Ectodermal cell (in vitro differentiated cells): ENCODE measurements at regions not wholly inside any gene's neighbourhood (a gene's known extent, or its start where the extent isn't known, plus 50 kb on each side); places are given as distances from the start of the nearest gene placed in this dataset.
"Not testable (repeated sequence)": the region's sequence is repeated elsewhere in the genome, so short reads cannot be mapped to it uniquely, and the experiment has no call there.

Experiments
- H3K27ac ChIP-seq: 2 replicates; pipeline ENCODE4 v1.7.0; 2013; ENCODE audit warnings: mild to moderate bottlenecking, low read depth, low read length; ENCODE audit not compliant: insufficient read depth, poor library complexity, severe bottlenecking
- H3K27me3 ChIP-seq: 2 replicates; pipeline ENCODE4 v1.7.0; 2013; ENCODE audit warnings: mild to moderate bottlenecking, low read length; ENCODE audit not compliant: insufficient read depth, control insufficient read depth, poor library complexity, severe bottlenecking
- H3K36me3 ChIP-seq: one replicate; pipeline ENCODE4 v1.7.0; 2013; ENCODE audit warnings: low read length; ENCODE audit not compliant: control insufficient read depth, insufficient read depth
- H3K4me1 ChIP-seq: one replicate; pipeline ENCODE4 v1.7.0; 2013; ENCODE audit warnings: low read length; ENCODE audit not compliant: control insufficient read depth, insufficient read depth
- H3K4me3 ChIP-seq: 2 replicates; pipeline ENCODE4 v1.7.0; 2013; ENCODE audit warnings: low read depth, low read length, control low read depth; ENCODE audit not compliant: insufficient read depth
- H3K9me3 ChIP-seq: 2 replicates; pipeline ENCODE4 v1.7.0; 2013; ENCODE audit warnings: mild to moderate bottlenecking, low read length, moderate library complexity; ENCODE audit not compliant: control insufficient read depth
- WGBS, 2 experiments: methylation state at CpG; one replicate each; pipeline ENCODE4 v1.1.7; 2013; ENCODE audit warnings: missing lambda C conversion rate in 2 of 2; 5-methylcytosine and 5-hydroxymethylcytosine counted together

DNA sequence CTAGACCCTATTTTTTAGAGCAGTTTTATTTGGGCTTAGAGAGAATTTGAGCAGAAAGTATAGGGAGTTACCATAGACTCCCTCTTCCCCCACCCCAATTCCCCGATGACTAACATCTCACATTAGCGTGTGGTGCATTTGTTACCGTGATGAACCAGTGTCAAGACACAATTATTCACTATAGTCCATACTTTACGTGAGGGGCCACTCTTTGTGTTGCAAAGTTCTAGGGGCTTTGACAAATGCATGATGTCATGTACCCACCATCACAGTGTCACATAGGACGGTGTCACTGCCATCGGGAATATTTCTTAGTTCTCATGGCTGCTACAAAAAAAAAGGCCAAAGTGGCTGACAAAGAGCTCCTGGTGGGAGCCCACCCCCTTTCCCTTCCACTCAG, 119.1 kb downstream of the PHETA1 start:
- 82 to 89% methylated on average over 6 of the region's 6 CpGs for WGBS, 2 experiments
- no peaks in the 10 kb centered on the region for H3K27me3 ChIP-seq
- no peaks in the 10 kb centered on the region for H3K9me3 ChIP-seq
- no peaks in the 10 kb centered on the region for H3K36me3 ChIP-seq
- H3K27ac ChIP-seq, result no peak overlapping the region
- peaks cover 12% of the 10 kb centered on the region for H3K4me1 ChIP-seq
- H3K4me3 ChIP-seq, result no peak overlapping the region

DNA sequence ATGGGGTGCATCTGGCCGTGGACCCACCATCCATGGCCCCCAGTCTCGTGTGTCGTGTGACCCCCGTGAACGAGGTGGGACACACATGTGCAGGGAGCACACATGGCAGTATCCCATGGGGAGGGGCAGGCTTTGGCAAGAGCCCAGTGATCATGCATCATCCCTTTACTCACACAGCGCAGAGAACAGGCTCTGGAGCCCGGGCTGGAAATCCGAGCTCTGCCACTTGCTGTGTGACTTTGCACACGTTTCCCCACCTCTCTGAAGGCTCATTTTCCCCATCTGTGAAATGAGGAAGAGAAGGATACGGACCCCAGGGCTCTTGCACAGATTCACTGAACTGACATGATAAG, 119.9 kb downstream of the PHETA1 start:
- H3K4me1 ChIP-seq, result peaks cover 12% of the 10 kb centered on the region
- peaks cover 2% of the 10 kb centered on the region for H3K9me3 ChIP-seq
- H3K4me3 ChIP-seq, result no peak overlapping the region
- H3K36me3 ChIP-seq, result no peaks in the 10 kb centered on the region
- 92% methylated on average over 10 of the region's 10 CpGs for WGBS, 2 experiments
- no peak overlapping the region for H3K27ac ChIP-seq
- no peaks in the 10 kb centered on the region for H3K27me3 ChIP-seq

DNA sequence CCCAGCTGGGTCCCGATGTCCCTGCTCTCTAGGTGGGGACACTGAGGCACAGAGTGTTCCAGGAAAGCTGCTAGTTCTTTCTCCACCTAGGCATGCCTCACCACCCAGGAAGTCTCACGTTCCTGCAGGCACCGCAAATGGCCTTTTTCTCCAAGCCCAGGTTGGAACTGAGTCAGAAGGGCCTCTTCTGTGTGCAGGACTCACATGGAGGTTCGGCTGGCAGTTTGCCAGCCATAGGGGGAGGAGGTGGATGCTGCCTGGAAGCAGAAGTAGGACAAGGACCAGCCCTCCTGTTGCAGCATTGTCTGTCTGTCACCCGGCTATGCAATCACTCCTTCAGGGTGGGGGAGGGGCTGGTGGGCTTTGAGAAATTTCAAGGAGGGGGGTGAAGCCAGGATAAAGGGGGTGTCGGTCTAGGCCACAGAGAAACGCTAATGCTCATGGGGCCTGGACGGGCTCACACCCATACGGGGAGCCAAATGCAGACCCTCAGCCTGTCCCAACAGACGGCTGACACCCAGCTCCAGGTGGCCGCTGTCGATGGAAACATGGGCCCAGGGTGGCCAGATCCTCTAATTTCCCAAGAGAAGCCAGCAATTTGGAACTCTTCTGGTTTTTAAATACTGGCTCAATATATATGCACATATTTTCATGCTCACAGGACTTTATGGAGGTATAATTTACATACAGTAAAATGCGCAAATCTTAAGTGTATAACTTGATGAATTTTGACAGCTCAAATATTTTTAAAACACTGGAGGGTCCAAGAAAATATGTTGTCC, 120.5 kb downstream of the PHETA1 start:
- 67 to 78% methylated on average over 13 of the region's 13 CpGs for WGBS, 2 experiments
- peaks cover 12% of the 10 kb centered on the region for H3K4me1 ChIP-seq
- no peak overlapping the region for H3K27ac ChIP-seq
- H3K36me3 ChIP-seq, result no peaks in the 10 kb centered on the region
- H3K27me3 ChIP-seq, result no peaks in the 10 kb centered on the region
- H3K9me3 ChIP-seq, result peaks cover 2% of the 10 kb centered on the region
- no peak overlapping the region for H3K4me3 ChIP-seq

DNA sequence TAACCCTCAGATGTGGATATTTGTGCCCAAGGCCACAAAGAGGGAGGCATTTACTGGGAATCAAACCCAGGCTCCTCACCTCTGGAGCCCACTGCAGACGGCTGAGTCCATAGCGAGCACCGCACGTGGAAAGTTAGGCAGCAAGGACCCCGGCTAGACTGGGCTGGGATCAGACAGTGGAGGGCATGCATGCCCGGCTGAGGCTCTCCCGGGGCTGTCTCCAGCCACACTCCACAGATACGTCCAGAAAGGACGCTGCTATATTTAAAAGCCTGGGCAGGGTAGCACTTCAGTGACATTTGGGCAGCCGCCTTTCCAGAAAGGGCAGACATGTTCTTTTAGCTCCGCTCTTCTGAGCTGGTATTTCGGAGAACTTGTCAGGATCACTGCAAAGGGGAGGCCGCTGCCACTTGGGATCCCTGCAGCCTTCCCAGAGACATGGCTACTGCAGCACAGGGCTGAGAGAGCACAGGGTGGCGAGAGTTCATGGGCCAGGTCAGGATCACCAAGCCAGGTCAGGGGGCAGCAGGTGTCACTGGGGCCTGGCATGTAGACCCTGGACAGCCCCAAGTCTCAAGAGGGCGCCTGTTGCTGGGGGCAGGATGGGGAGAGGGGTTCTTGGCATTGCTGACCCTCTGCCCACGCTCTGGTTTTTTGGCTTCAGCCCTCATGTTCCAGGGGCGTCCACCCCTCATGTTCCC, 121.7 kb downstream of the PHETA1 start:
- no peak overlapping the region for H3K4me3 ChIP-seq
- 94 to 95% methylated on average over 17 of the region's 17 CpGs for WGBS, 2 experiments

DNA sequence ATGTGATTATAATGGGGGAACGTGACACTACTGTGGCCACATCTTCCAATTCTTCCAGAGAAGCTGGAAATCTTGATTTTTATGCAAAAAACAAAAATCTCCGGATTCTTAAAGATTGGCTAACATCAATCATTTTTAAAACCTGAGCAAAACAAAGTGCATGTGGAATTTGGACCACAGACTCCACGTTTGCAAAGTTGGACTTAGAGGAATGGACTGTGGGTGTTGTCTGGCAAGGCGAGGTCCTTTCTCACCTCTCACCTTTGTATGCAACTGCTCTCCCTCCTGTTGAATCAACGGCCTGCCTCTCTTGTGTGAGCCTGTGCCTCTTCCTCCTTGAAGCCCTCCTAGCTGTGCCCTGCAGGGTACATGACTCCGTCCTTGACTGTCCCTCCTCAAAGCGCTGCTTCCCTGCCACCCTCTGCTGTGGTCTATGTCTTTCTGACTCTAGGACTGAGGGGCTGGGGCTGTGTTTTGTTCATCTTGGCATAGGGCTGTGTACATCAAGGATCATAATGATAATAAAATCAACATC, 122.4 kb downstream of the PHETA1 start:
- Histone ChIP-seq H3K4me3 (no peak overlapping the region), H3K4me1 (peaks cover 12% of the 10 kb centered on the region), H3K27ac (no peak overlapping the region), H3K27me3 (no peaks in the 10 kb centered on the region), H3K36me3 (no peaks in the 10 kb centered on the region), H3K9me3 (peaks cover 2% of the 10 kb centered on the region)
- WGBS, 2 experiments, result 92 to 96% methylated on average over 7 of the region's 7 CpGs

More for the DNA sequence above, 121.7 kb downstream of the PHETA1 start:
- H3K27me3 ChIP-seq, result no peaks in the 10 kb centered on the region
- H3K4me1 ChIP-seq, result peaks cover 12% of the 10 kb centered on the region
- no peak overlapping the region for H3K27ac ChIP-seq
- H3K9me3 ChIP-seq, result peaks cover 2% of the 10 kb centered on the region
- no peaks in the 10 kb centered on the region for H3K36me3 ChIP-seq

DNA sequence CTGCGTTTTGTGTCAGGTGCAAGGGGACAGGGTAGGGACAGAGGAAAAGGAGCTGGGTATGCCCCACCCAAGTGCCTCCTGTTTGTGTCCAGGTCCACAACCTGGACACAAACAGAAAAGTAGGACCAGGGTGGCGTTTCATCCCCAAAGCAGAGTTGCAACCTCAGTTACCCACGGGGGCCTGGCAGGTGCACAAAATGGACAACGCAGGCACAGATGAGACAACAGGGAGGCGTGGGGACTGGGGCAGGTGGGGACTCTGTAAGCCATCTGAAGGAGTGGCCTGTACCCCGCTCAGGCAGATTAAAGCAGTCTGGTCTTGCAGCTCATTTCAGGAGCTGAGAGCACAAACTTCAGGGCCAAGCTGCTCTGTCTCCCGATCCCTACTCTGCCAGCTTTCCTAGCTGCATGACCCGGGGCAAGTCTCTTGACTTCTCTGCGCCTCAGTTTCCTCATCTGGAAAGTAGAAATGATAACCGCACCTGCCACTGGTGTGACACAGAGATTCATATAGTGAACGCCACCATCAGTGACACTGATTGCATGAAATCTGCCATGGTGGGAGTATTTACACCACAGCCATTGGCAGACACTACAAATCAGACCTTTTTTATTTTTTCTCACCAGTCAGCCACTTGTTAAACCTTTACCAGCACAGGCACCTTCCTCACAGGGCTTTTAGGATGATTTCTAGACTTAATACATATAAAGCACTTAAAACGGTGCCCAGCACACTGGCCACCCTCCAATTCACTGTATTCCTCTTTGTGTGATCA, 123.0 kb downstream of the PHETA1 start:
- Histone ChIP-seq H3K9me3 (peaks cover 2% of the 10 kb centered on the region), H3K4me1 (peaks cover 12% of the 10 kb centered on the region), H3K27ac (no peak overlapping the region), H3K4me3 (no peak overlapping the region), H3K27me3 (no peaks in the 10 kb centered on the region), H3K36me3 (no peaks in the 10 kb centered on the region)
- WGBS, 2 experiments, result 93 to 94% methylated on average over 12 of the region's 12 CpGs

DNA sequence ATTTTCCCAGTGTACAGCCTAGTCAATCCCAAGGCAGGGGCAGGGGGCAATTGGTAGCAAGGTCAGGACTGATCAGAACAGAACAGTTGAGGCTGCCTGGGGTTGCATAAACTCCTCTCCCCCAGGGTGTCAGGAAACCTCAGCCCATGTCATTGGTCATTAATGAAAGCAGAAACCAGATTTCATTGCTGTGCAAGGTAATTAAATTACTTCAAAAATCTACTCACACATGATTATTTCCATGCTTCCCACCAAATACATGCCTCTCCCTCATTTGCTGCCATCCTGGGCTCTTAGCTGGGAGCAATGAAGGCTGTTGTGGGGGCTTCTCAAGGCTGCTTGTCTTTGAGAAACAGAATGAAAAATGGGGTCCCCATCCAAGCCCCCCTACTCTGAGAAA, 124.2 kb downstream of the PHETA1 start:
- H3K9me3 ChIP-seq, result peaks cover 2% of the 10 kb centered on the region
- no peak overlapping the region for H3K27ac ChIP-seq
- no peak overlapping the region for H3K4me3 ChIP-seq
- no peaks in the 10 kb centered on the region for H3K27me3 ChIP-seq
- peaks cover 5% of the 10 kb centered on the region for H3K4me1 ChIP-seq
- H3K36me3 ChIP-seq, result no peaks in the 10 kb centered on the region

DNA sequence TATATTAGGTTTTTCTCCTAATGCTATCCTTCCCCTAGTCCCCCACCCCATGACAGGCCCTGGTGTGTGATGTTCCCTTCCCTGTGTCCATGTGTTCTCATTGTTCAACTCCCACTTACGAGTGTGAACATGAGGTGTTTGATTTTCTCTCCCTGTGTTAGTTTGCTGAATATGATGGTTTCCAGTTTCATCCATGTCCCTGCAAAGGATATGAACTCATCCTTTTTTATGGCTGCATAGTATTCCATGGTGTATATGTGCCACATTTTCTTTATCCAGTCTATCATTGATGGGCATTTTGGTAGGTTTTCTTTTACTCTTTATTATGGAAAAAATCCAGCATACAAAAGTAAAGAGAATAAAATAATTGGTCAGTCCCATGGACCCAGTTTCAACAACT, 126.1 kb downstream of the PHETA1 start:
- 88 to 90% methylated on average over 1 of the region's 1 CpG for WGBS, 2 experiments
- H3K36me3 ChIP-seq, H3K4me3 ChIP-seq: not testable (repeated sequence)

DNA sequence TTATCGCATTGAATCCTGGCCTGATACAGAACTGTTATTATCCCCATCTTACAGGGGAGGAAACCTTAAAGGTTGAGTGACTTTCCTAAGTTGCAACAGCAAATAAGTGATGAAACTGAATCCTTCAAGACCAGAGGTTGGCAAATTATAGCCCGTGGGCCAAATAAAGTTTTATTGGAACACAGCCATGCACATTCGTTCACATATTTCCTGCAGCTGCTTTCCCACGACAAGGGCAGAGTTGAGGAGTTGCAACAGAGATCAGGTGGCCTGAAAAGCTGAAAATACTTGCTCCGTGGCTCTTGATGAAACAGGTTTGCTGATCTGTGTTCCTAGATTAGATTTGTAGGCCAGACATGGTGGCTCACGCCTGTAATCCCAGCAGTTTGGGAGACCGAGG, 126.7 kb downstream of the PHETA1 start:
- no peaks in the 10 kb centered on the region for H3K27me3 ChIP-seq
- H3K36me3 ChIP-seq, result no peaks in the 10 kb centered on the region
- no peaks in the 10 kb centered on the region for H3K4me1 ChIP-seq
- H3K9me3 ChIP-seq, result peaks cover 2% of the 10 kb centered on the region
- H3K4me3 ChIP-seq, result no peak overlapping the region
- 94 to 95% methylated on average over 7 of the region's 7 CpGs for WGBS, 2 experiments
- H3K27ac ChIP-seq, result no peak overlapping the region

More for the DNA sequence above, 126.1 kb downstream of the PHETA1 start:
- H3K9me3 ChIP-seq, H3K27me3 ChIP-seq, H3K27ac ChIP-seq, H3K4me1 ChIP-seq: not testable (repeated sequence)

DNA sequence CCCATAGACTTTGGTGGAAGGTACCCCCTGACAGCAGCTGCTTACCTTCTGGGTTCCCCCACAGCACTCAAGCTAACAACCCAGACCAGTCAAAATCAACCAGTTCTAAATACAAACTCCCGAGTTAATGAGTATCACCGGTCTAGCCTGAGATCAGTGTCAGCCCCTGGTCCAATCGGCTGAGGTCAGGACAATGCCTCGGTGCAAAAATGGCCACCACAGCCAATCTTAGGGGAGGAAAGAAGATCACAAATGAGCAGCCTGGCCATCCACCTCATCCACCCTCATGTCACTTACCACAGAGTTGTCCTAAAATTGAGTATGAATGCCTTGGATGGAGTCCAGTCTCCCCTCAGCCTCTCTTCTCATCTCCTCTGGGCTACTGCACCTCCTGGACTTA, 128.5 kb downstream of the PHETA1 start:
- H3K4me1 ChIP-seq, result no peaks in the 10 kb centered on the region
- no peak overlapping the region for H3K4me3 ChIP-seq
- no peaks in the 10 kb centered on the region for H3K36me3 ChIP-seq
- H3K9me3 ChIP-seq, result peaks cover 2% of the 10 kb centered on the region
- no peak overlapping the region for H3K27ac ChIP-seq
- H3K27me3 ChIP-seq, result no peaks in the 10 kb centered on the region
- WGBS, 2 experiments, result 93 to 96% methylated on average over 4 of the region's 4 CpGs
